NB4 (cell line): ENCODE measurements at regions not wholly inside any gene's neighbourhood (a gene's known extent, or its start where the extent isn't known, plus 50 kb on each side); places are given as distances from the start of the nearest gene placed in this dataset.

ENCODE experiments used
- MYC ChIP-seq: IDR thresholded peaks from 2 replicates; pipeline ENCODE4 v1.6.1; 2011; ENCODE audit warnings: low read depth, low read length
- POLR2A ChIP-seq: IDR thresholded peaks from 2 replicates; pipeline ENCODE4 v1.6.1; 2011; ENCODE audit warnings: mild to moderate bottlenecking; ENCODE audit not compliant: insufficient read length; ENCODE audit errors: extremely low read depth
- TF ChIP-seq, protein P1 (sequence below): IDR thresholded peaks from one replicate; pipeline ENCODE4 v1.5.1; 2012; ENCODE audit warnings: low read depth, low read length
- TF ChIP-seq, protein P2 (sequence below): IDR thresholded peaks from 2 replicates; pipeline ENCODE4 v1.6.1; 2011; ENCODE audit warnings: low read depth, low read length

DNA sequence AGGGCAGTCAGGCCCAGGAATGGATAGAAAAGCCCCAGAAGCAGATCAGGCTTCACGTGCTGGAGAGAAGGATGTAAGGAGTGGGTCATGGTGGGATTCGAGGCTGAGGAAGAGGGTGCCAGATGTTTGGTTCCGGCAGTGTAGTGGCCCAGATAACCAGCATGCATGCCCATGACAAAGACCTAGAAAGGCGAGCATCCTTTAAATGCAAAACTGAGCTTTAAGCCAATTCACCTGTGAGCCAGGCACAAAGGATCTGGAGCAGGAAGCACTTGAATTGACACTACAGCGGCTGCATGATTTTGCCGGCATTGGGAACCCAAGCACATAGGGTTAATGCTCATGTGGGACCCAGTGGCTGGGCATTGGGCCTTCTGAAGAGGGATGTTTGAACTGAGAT, 185.5 kb downstream of the TRIM29 start:
- no peak for TF ChIP-seq MYC
- no peak for TF ChIP-seq POLR2A
- TF ChIP-seq, protein P1, sequence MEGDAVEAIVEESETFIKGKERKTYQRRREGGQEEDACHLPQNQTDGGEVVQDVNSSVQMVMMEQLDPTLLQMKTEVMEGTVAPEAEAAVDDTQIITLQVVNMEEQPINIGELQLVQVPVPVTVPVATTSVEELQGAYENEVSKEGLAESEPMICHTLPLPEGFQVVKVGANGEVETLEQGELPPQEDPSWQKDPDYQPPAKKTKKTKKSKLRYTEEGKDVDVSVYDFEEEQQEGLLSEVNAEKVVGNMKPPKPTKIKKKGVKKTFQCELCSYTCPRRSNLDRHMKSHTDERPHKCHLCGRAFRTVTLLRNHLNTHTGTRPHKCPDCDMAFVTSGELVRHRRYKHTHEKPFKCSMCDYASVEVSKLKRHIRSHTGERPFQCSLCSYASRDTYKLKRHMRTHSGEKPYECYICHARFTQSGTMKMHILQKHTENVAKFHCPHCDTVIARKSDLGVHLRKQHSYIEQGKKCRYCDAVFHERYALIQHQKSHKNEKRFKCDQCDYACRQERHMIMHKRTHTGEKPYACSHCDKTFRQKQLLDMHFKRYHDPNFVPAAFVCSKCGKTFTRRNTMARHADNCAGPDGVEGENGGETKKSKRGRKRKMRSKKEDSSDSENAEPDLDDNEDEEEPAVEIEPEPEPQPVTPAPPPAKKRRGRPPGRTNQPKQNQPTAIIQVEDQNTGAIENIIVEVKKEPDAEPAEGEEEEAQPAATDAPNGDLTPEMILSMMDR: no peak
- TF ChIP-seq, protein P2, sequence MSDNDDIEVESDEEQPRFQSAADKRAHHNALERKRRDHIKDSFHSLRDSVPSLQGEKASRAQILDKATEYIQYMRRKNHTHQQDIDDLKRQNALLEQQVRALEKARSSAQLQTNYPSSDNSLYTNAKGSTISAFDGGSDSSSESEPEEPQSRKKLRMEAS: no peak
